Osteoblast (primary cell): ENCODE measurements at regions not wholly inside any gene's neighbourhood (a gene's known extent, or its start where the extent isn't known, plus 50 kb on each side); places are given as distances from the start of the nearest gene placed in this dataset.

Experiments used
- DNase-seq: peaks from one replicate; pipeline ENCODE4 v3.0.0; 2011; ENCODE audit warnings: low spot score, mixed read lengths; ENCODE audit not compliant: insufficient read length; ENCODE audit errors: missing footprints
- H2AFZ ChIP-seq: 2 replicates; pipeline ENCODE4 v1.6.0; 2011; ENCODE audit warnings: mild to moderate bottlenecking, low read length
- H3K27ac ChIP-seq: 2 replicates; pipeline ENCODE4 v1.5.1; 2011; ENCODE audit warnings: mild to moderate bottlenecking, low read depth, low read length, moderate library complexity
- H3K27me3 ChIP-seq: 2 replicates; pipeline ENCODE4 v1.6.0; 2012; ENCODE audit warnings: mild to moderate bottlenecking, control low read depth, inconsistent platforms, low read length, moderate library complexity; ENCODE audit not compliant: insufficient read depth
- H3K36me3 ChIP-seq: 2 replicates; pipeline ENCODE4 v1.5.1; 2011; ENCODE audit warnings: mild to moderate bottlenecking, low read length, control low read depth, moderate library complexity; ENCODE audit not compliant: insufficient read depth
- H3K4me1 ChIP-seq: 2 replicates; pipeline ENCODE4 v1.5.1; 2011; ENCODE audit warnings: mild to moderate bottlenecking, low read length, control low read depth, moderate library complexity; ENCODE audit not compliant: insufficient read depth
- H3K4me2 ChIP-seq: 2 replicates; pipeline ENCODE4 v1.6.0; 2011; ENCODE audit warnings: mild to moderate bottlenecking, low read length; ENCODE audit not compliant: insufficient read depth
- H3K4me3 ChIP-seq: fragments of 200-600 bp; sonication (generic); 3 replicates; pipeline ENCODE4 v1.5.1; 2012; ENCODE audit warnings: mild to moderate bottlenecking, low read length, inconsistent platforms; ENCODE audit not compliant: insufficient read depth
- H3K79me2 ChIP-seq: 2 replicates; pipeline ENCODE4 v1.6.0; 2012; ENCODE audit warnings: mild to moderate bottlenecking, low read length, control low read depth, inconsistent platforms; ENCODE audit not compliant: insufficient read depth
- H3K9me3 ChIP-seq: 2 replicates; pipeline ENCODE4 v1.5.1; 2011; ENCODE audit warnings: low read depth, low read length, control low read depth
- H4K20me1 ChIP-seq: 2 replicates; pipeline ENCODE4 v1.6.0; 2012; ENCODE audit warnings: mild to moderate bottlenecking, low read length, control low read depth; ENCODE audit not compliant: insufficient read depth
- TF ChIP-seq, protein P1 (sequence below): IDR thresholded peaks from 2 replicates; pipeline ENCODE4 v1.5.1; 2011; ENCODE audit warnings: mild to moderate bottlenecking, low read depth, low read length, moderate library complexity; ENCODE audit errors: extremely low read depth

- Histone ChIP-seq H3K27me3 (no peaks in the 10 kb centered on the region), H3K4me1 (peaks cover 31% of the 10 kb centered on the region), H3K4me3 (no peak overlapping the region), H3K27ac (peak overlapping the region; percentile 73), H3K79me2 (no peaks in the 10 kb centered on the region), H2AFZ (no peak overlapping the region), H3K36me3 (no peaks in the 10 kb centered on the region), H3K9me3 (no peaks in the 10 kb centered on the region), H4K20me1 (no peaks in the 10 kb centered on the region), H3K4me2 (no peak overlapping the region)
- TF ChIP-seq, protein P1, sequence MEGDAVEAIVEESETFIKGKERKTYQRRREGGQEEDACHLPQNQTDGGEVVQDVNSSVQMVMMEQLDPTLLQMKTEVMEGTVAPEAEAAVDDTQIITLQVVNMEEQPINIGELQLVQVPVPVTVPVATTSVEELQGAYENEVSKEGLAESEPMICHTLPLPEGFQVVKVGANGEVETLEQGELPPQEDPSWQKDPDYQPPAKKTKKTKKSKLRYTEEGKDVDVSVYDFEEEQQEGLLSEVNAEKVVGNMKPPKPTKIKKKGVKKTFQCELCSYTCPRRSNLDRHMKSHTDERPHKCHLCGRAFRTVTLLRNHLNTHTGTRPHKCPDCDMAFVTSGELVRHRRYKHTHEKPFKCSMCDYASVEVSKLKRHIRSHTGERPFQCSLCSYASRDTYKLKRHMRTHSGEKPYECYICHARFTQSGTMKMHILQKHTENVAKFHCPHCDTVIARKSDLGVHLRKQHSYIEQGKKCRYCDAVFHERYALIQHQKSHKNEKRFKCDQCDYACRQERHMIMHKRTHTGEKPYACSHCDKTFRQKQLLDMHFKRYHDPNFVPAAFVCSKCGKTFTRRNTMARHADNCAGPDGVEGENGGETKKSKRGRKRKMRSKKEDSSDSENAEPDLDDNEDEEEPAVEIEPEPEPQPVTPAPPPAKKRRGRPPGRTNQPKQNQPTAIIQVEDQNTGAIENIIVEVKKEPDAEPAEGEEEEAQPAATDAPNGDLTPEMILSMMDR: no peak
- peak; percentile 44 for DNase-seq
Measured at GRCh38 chr6:113447088-113447831, 409.9 kb upstream of the MARCKS start.

GRCh38 chr6:113449051-113449450 is 408.1 kb upstream of the MARCKS start:
- peak; percentile 3 for DNase-seq
- Histone ChIP-seq H3K4me2 (no peak overlapping the region), H3K9me3 (no peaks in the 10 kb centered on the region), H3K36me3 (no peaks in the 10 kb centered on the region), H3K79me2 (no peaks in the 10 kb centered on the region), H2AFZ (no peak overlapping the region), H3K4me3 (no peak overlapping the region), H3K4me1 (peaks cover 31% of the 10 kb centered on the region), H4K20me1 (no peaks in the 10 kb centered on the region), H3K27me3 (no peaks in the 10 kb centered on the region), H3K27ac (peak overlapping the region; percentile 73)
- TF ChIP-seq, protein P1: no peak

GRCh38 chr6:113450061-113450465 is 407.1 kb upstream of the MARCKS start:
- H3K4me3 ChIP-seq: no peak overlapping the region
- no peak overlapping the region for H2AFZ ChIP-seq
- H3K4me2 ChIP-seq: no peak overlapping the region
- no peaks in the 10 kb centered on the region for H3K36me3 ChIP-seq
- H3K4me1 ChIP-seq: peaks cover 31% of the 10 kb centered on the region
- H4K20me1 ChIP-seq: no peaks in the 10 kb centered on the region
- TF ChIP-seq, protein P1: no peak
- H3K27me3 ChIP-seq: no peaks in the 10 kb centered on the region
- H3K79me2 ChIP-seq: no peaks in the 10 kb centered on the region
- H3K9me3 ChIP-seq: no peaks in the 10 kb centered on the region
- H3K27ac ChIP-seq: peak overlapping the region; percentile 73
- DNase-seq: no peak

- no peaks in the 10 kb centered on the region for H3K27me3 ChIP-seq
- H3K4me2 ChIP-seq: no peak overlapping the region
- H4K20me1 ChIP-seq: no peaks in the 10 kb centered on the region
- H3K27ac ChIP-seq: no peak overlapping the region
- H3K9me3 ChIP-seq: no peaks in the 10 kb centered on the region
- H3K4me1 ChIP-seq: peaks cover 31% of the 10 kb centered on the region
- no peaks in the 10 kb centered on the region for H3K36me3 ChIP-seq
- no peaks in the 10 kb centered on the region for H3K79me2 ChIP-seq
- TF ChIP-seq, protein P1: no peak
- no peak for DNase-seq
- H2AFZ ChIP-seq: no peak overlapping the region
- H3K4me3 ChIP-seq: no peak overlapping the region
Measured at GRCh38 chr6:113451049-113451448, 406.1 kb upstream of the MARCKS start.
